A673 (cell line): ENCODE measurements at regions not wholly inside any gene's neighbourhood (a gene's known extent, or its start where the extent isn't known, plus 50 kb on each side); places are given as distances from the start of the nearest gene placed in this dataset.
A peak's percentile ranks its signal among the peaks of the same experiment; 100 is the strongest.

Experiments used
- BruUV-seq: library from RNA; stranded (reverse); fragments of 400-500 nt; replicated peaks from 2 replicates; lab custom pipeline; 2021; lab: Mats Ljungman, UMichigan
- CTCF ChIA-PET: fragments of 300-600 bp; sonication (Branson Sonifier 250); formaldehyde crosslinking; loops from one replicate; lab custom pipeline; 2022; ENCODE audit warnings: antibody characterized with exemption; lab: Charles Lee
- POLR2A ChIA-PET: fragments of 300-600 bp; sonication (Branson Sonifier 250); formaldehyde crosslinking; loops from one replicate; lab custom pipeline; 2022; ENCODE audit warnings: antibody characterized with exemption; ENCODE audit not compliant: low non-redundant PET; lab: Charles Lee
- DNase-seq: peaks from one replicate; pipeline ENCODE4 v3.0.0-alpha.2; 2015; ENCODE audit warnings: low spot score
- H3K27ac ChIP-seq: fragments of 200-600 bp; sonication (generic); 2 replicates; pipeline ENCODE4 v1.5.1; 2016; ENCODE audit warnings: mixed run types, low read depth, mild to moderate bottlenecking, mixed read lengths, antibody characterized with exemption, low read length; ENCODE audit not compliant: poor library complexity, severe bottlenecking
- H3K27me3 ChIP-seq: fragments of 200-600 bp; sonication (generic); replicated peaks from 2 replicates; pipeline ENCODE4 v1.6.1; 2017; ENCODE audit warnings: mixed run types, low read depth, mild to moderate bottlenecking, mixed read lengths, antibody characterized with exemption, low read length; ENCODE audit not compliant: insufficient read depth, poor library complexity
- H3K36me3 ChIP-seq: fragments of 200-600 bp; sonication (generic); 2 replicates; pipeline ENCODE4 v1.6.1; 2016; ENCODE audit warnings: mixed run types, mild to moderate bottlenecking, mixed read lengths, antibody characterized with exemption, low read length; ENCODE audit not compliant: insufficient read depth, poor library complexity, severe bottlenecking
- H3K4me1 ChIP-seq: fragments of 200-600 bp; sonication (generic); 2 replicates; pipeline ENCODE4 v1.6.1; 2017; ENCODE audit warnings: mixed run types, mild to moderate bottlenecking, mixed read lengths, antibody characterized with exemption, low read length; ENCODE audit not compliant: insufficient read depth, poor library complexity, severe bottlenecking
- H3K4me3 ChIP-seq: fragments of 200-600 bp; sonication (generic); 2 replicates; pipeline ENCODE4 v1.5.1; 2016; ENCODE audit warnings: low read depth, mixed run types, mild to moderate bottlenecking, mixed read lengths, low read length; ENCODE audit not compliant: poor library complexity, severe bottlenecking
- H3K9me3 ChIP-seq: fragments of 200-600 bp; sonication (generic); 2 replicates; pipeline ENCODE4 v1.6.1; 2016; ENCODE audit warnings: mixed run types, low read depth, mild to moderate bottlenecking, mixed read lengths, antibody characterized with exemption, low read length; ENCODE audit not compliant: poor library complexity, severe bottlenecking
- CTCF ChIP-seq: fragments of 300-800, 200-600 bp; sonication (generic); conservative IDR thresholded peaks from 2 replicates; pipeline ENCODE4 v1.5.1; 2017; ENCODE audit warnings: low read depth, mild to moderate bottlenecking, antibody characterized with exemption, low read length, moderate library complexity, mixed read lengths
- EZH2 ChIP-seq: fragments of 200-600 bp; sonication (generic); IDR thresholded peaks from 2 replicates; pipeline ENCODE4 v1.6.1; 2017; ENCODE audit warnings: borderline replicate concordance, low read depth, mild to moderate bottlenecking, mixed read lengths, antibody characterized with exemption, low read length; ENCODE audit not compliant: poor library complexity, severe bottlenecking
- intact Hi-C: fragments of 100-400 bp; cut with micrococcal nuclease; formaldehyde crosslinking; loops from one replicate; pipeline ENCODE4 v1.10.0; 2022; ENCODE audit not compliant: unreplicated experiment

GRCh38 chr7:43018446-43018845 is 86.3 kb downstream of the MRPL32 start:
- Histone ChIP-seq H3K36me3 (no peaks in the 10 kb centered on the region), H3K27ac (no peak overlapping the region), H3K9me3 (no peaks in the 10 kb centered on the region), H3K27me3 (no peaks in the 10 kb centered on the region), H3K4me3 (no peak overlapping the region), H3K4me1 (no peaks in the 10 kb centered on the region)
- no peak for TF ChIP-seq EZH2
- TF ChIP-seq CTCF, result no peak
- CTCF ChIA-PET, result no interaction called here
- intact Hi-C loops, result no loop called here
- peak; percentile 8 for DNase-seq
- BruUV-seq, result no TSS peak
- POLR2A ChIA-PET, result no interaction called here

- Histone ChIP-seq H3K4me3 (no peak overlapping the region), H3K27me3 (no peaks in the 10 kb centered on the region), H3K27ac (no peak overlapping the region), H3K4me1 (no peaks in the 10 kb centered on the region), H3K36me3 (no peaks in the 10 kb centered on the region), H3K9me3 (no peaks in the 10 kb centered on the region)
- no TSS peak for BruUV-seq
- TF ChIP-seq EZH2 (no peak), CTCF (no peak)
- ChIA-PET POLR2A (no interaction called here), CTCF (no interaction called here)
- DNase-seq, result no peak
- intact Hi-C loops, result no loop called here
Observed at GRCh38 chr7:43021431-43021830, 89.3 kb downstream of the MRPL32 start.

GRCh38 chr7:43022008-43022407 is 89.8 kb downstream of the MRPL32 start:
- no peak for DNase-seq
- Histone ChIP-seq H3K27me3 (no peaks in the 10 kb centered on the region), H3K27ac (no peak overlapping the region), H3K4me1 (no peaks in the 10 kb centered on the region), H3K4me3 (no peak overlapping the region), H3K9me3 (no peaks in the 10 kb centered on the region), H3K36me3 (no peaks in the 10 kb centered on the region)
- intact Hi-C loops, result no loop called here
- no TSS peak for BruUV-seq
- ChIA-PET POLR2A (no interaction called here), CTCF (no interaction called here)
- TF ChIP-seq CTCF, result no peak
- TF ChIP-seq EZH2, result no peak
